Common myeloid progenitor, CD34-positive (primary cell): ENCODE measurements at regions not wholly inside any gene's neighbourhood (a gene's known extent, or its start where the extent isn't known, plus 50 kb on each side); places are given as distances from the start of the nearest gene placed in this dataset.
"Not testable (repeated sequence)": the region's sequence is repeated elsewhere in the genome, so short reads cannot be mapped to it uniquely, and the experiment has no call there.

ENCODE experiments used
- CTCF ChIA-PET: fragments of 350-600 bp; sonication (Branson Sonifier 250); formaldehyde crosslinking; loops from one replicate; lab custom pipeline; 2021; ENCODE audit warnings: antibody characterized with exemption; lab: Charles Lee
- POLR2A ChIA-PET: fragments of 350-600 bp; sonication (Branson Sonifier 250); formaldehyde crosslinking; loops from one replicate; lab custom pipeline; 2021; ENCODE audit warnings: antibody characterized with exemption; lab: Charles Lee
- DNase-seq, 3 donors: peaks; one replicate each; pipeline versions ENCODE4 v3.0.0 to v3.0.0-alpha.2; 2013
- H3K27ac ChIP-seq, 2 experiments: 1 replicate in 1 of 2; 2 replicates in 1 of 2; pipeline ENCODE4 v1.7.0; 2013; ENCODE audit warnings: inconsistent platforms in 2 of 2, low read length in 2 of 2, mild to moderate bottlenecking in 2 of 2, low read depth in 1 of 2, moderate library complexity in 1 of 2; ENCODE audit not compliant: severe bottlenecking in 2 of 2, insufficient read depth in 1 of 2, poor library complexity in 1 of 2
- H3K27me3 ChIP-seq, 5 experiments: replicated peaks in 2 of 5; 1 replicate in 3 of 5; 2 replicates in 2 of 5; pipeline versions ENCODE4 v1.6.1 to v1.7.0; 2013; ENCODE audit warnings: low read length in 4 of 5, mild to moderate bottlenecking in 2 of 5, moderate library complexity in 2 of 5, inconsistent platforms in 1 of 5; ENCODE audit not compliant: insufficient read depth in 5 of 5, control insufficient read depth in 4 of 5
- H3K36me3 ChIP-seq, 4 experiments: 1 replicate in 2 of 4; 2 replicates in 2 of 4; pipeline versions ENCODE4 v1.6.1 to v1.7.0; 2013; ENCODE audit warnings: low read length in 3 of 4, control low read depth in 1 of 4, mild to moderate bottlenecking in 1 of 4; ENCODE audit not compliant: control insufficient read depth in 4 of 4, insufficient read depth in 4 of 4
- H3K4me1 ChIP-seq, 4 experiments: 1 replicate in 3 of 4; 2 replicates in 1 of 4; pipeline versions ENCODE4 v1.6.1 to v1.7.1; 2013; ENCODE audit warnings: low read length in 3 of 4, mild to moderate bottlenecking in 3 of 4, control low read depth in 1 of 4, inconsistent platforms in 1 of 4, moderate library complexity in 1 of 4; ENCODE audit not compliant: control insufficient read depth in 4 of 4, insufficient read depth in 4 of 4; ENCODE audit errors: control extremely low read depth in 1 of 4
- H3K4me3 ChIP-seq, 7 experiments: 1 replicate in 4 of 7; 2 replicates in 3 of 7; pipeline versions ENCODE4 v1.5.1 to v1.7.0; 2013; ENCODE audit warnings: mild to moderate bottlenecking in 7 of 7, low read length in 6 of 7, moderate library complexity in 6 of 7, inconsistent platforms in 2 of 7, low read depth in 2 of 7, control low read depth in 1 of 7; ENCODE audit not compliant: insufficient read depth in 4 of 7, control insufficient read depth in 1 of 7; ENCODE audit errors: extremely low read depth in 1 of 7
- H3K9me3 ChIP-seq, 5 experiments: 1 replicate in 4 of 5; 2 replicates in 1 of 5; pipeline versions ENCODE4 v1.6.1 to v1.7.1; 2013; ENCODE audit warnings: low read length in 4 of 5, mild to moderate bottlenecking in 2 of 5, inconsistent platforms in 1 of 5, low read depth in 1 of 5, moderate library complexity in 1 of 5; ENCODE audit not compliant: control insufficient read depth in 4 of 5, insufficient read depth in 2 of 5; ENCODE audit errors: control extremely low read depth in 1 of 5
- WGBS: methylation state at CpG from one replicate; pipeline ENCODE4 v1.1.5; 2013; ENCODE audit not compliant: insufficient coverage; 5-methylcytosine and 5-hydroxymethylcytosine counted together

- peaks cover 0 to 2% (median 0%) of the 10 kb centered on the region in 5 experiments for H3K9me3 ChIP-seq
- no peaks in the 10 kb centered on the region for H3K36me3 ChIP-seq
- H3K27me3 ChIP-seq: no peaks in the 10 kb centered on the region
- no peak overlapping the region for H3K4me3 ChIP-seq
- no peak overlapping the region for H3K27ac ChIP-seq
- ChIA-PET POLR2A (no interaction called here), CTCF (interaction anchor here (1.0 kb wide), 1 partner anchor 142 kb away, joined by 3 read pairs; no protein-coding TSS in a partner anchor)
- 100% methylated on average over 2 of the region's 2 CpGs for WGBS
- no peak for DNase-seq
- no peaks in the 10 kb centered on the region for H3K4me1 ChIP-seq
These were observed 63.7 kb upstream of the IFNLR1 start for GRCh38 chr1:24250791-24251190.

GRCh38 chr1:24250224-24250623 lies 63.1 kb upstream of the IFNLR1 start:
- Histone ChIP-seq H3K4me3 (no peak overlapping the region), H3K27me3 (no peaks in the 10 kb centered on the region), H3K9me3 (peaks cover 0 to 2% (median 0%) of the 10 kb centered on the region in 5 experiments), H3K27ac (no peak overlapping the region), H3K36me3 (no peaks in the 10 kb centered on the region), H3K4me1 (no peaks in the 10 kb centered on the region)
- ChIA-PET CTCF (no interaction called here), POLR2A (no interaction called here)
- DNase-seq: no peak
- WGBS: 88% methylated on average over 1 of the region's 2 CpGs

- Histone ChIP-seq H3K9me3 (peaks cover 0 to 2% (median 0%) of the 10 kb centered on the region in 5 experiments), H3K27me3 (no peaks in the 10 kb centered on the region), H3K4me1 (no peaks in the 10 kb centered on the region), H3K4me3 (no peak overlapping the region), H3K36me3 (no peaks in the 10 kb centered on the region), H3K27ac (no peak overlapping the region)
- WGBS: no CpG with 5 or more reads among the region's 1 CpG
- CTCF ChIA-PET: no interaction called here
- peak in 1 of 3 donors; percentile 17 for DNase-seq
- POLR2A ChIA-PET: no interaction called here
These were observed 61.8 kb upstream of the IFNLR1 start for GRCh38 chr1:24248859-24249258.

GRCh38 chr1:24247337-24247736 lies 60.2 kb upstream of the IFNLR1 start:
- H3K9me3 ChIP-seq, POLR2A ChIA-PET, H3K36me3 ChIP-seq, H3K4me1 ChIP-seq, H3K27me3 ChIP-seq, H3K4me3 ChIP-seq, CTCF ChIA-PET, H3K27ac ChIP-seq, DNase-seq: not testable (repeated sequence)
- WGBS: 100% methylated on average over 1 of the region's 7 CpGs

GRCh38 chr1:24244519-24245268 lies 57.6 kb upstream of the IFNLR1 start:
- Histone ChIP-seq H3K27me3 (no peaks in the 10 kb centered on the region), H3K9me3 (no peaks in the 10 kb centered on the region), H3K4me3 (no peak overlapping the region), H3K4me1 (no peaks in the 10 kb centered on the region), H3K27ac (no peak overlapping the region), H3K36me3 (no peaks in the 10 kb centered on the region)
- no peak for DNase-seq
- ChIA-PET CTCF (no interaction called here), POLR2A (no interaction called here)
- WGBS: 93% methylated on average over 2 of the region's 2 CpGs

- ChIA-PET POLR2A (no interaction called here), CTCF (interaction anchor here (1.2 kb wide), 1 partner anchor 154 kb away, joined by 3 read pairs; no protein-coding TSS in a partner anchor)
- DNase-seq: no peak
- peaks cover 0 to 2% (median 0%) of the 10 kb centered on the region in 5 experiments for H3K9me3 ChIP-seq
- no peak overlapping the region for H3K4me3 ChIP-seq
- no peaks in the 10 kb centered on the region for H3K4me1 ChIP-seq
- WGBS: 86% methylated on average over 6 of the region's 8 CpGs
- H3K36me3 ChIP-seq: no peaks in the 10 kb centered on the region
- H3K27ac ChIP-seq: no peak overlapping the region
- H3K27me3 ChIP-seq: peaks cover 0 to 2% (median 0%) of the 10 kb centered on the region in 5 experiments
These were observed 50.8 kb upstream of the IFNLR1 start for GRCh38 chr1:24237750-24238395.

- Histone ChIP-seq H3K4me1 (no peaks in the 10 kb centered on the region), H3K27me3 (peaks cover 0 to 2% (median 0%) of the 10 kb centered on the region in 5 experiments), H3K27ac (no peak overlapping the region), H3K9me3 (peaks cover 0 to 2% (median 0%) of the 10 kb centered on the region in 5 experiments), H3K4me3 (no peak overlapping the region), H3K36me3 (no peaks in the 10 kb centered on the region)
- WGBS: 97% methylated on average over 5 of the region's 7 CpGs
- ChIA-PET CTCF (interaction anchor here (1.2 kb wide), 1 partner anchor 155 kb away, joined by 3 read pairs; no protein-coding TSS in a partner anchor), POLR2A (no interaction called here)
- no peak for DNase-seq
These were observed 49.8 kb upstream of the IFNLR1 start for GRCh38 chr1:24236789-24237371.
